ENCODE measurements at regions not wholly inside any gene's neighbourhood (a gene's known extent, or its start where the extent isn't known, plus 50 kb on each side); places are given as distances from the start of the nearest gene placed in this dataset.
"Not testable (repeated sequence)": the region's sequence is repeated elsewhere in the genome, so short reads cannot be mapped to it uniquely, and the experiment has no call there.

DNA sequence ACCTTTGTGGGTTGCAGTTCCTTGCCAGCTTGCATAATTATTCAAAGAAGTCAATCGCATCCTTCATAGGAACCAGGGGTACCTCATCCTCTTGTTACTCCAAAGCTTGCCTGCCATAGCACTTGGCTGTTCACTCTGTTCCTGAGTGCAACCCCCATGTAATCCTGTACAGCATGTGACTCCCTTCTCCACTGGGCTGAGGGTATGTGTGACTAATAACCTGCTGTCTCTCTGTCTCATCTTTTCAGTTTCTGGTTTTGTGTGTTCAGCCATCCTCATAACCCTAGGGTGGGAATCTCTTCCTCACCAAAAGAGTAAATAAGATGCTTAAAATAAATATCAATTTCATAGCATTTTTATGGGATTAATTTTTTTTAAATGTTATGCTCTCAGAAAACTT lies 351.9 kb downstream of the S1PR1 start:
- no peaks in the 10 kb centered on the region for H3K9me3 ChIP-seq (ENCODE audit: low read depth)
- H4K20me1 ChIP-seq (ENCODE audit: insufficient read depth, poor library complexity, severe bottlenecking), result no peaks in the 10 kb centered on the region
- DNase-seq (ENCODE audit: low spot score), result no peak
- no peak overlapping the region for H3K4me3 ChIP-seq
- TF ChIP-seq EZH2phosphoT487 (IDR thresholded peaks at IDR 0.05; ENCODE audit: low read depth, severe bottlenecking, unreplicated experiment) (no peak), EZH2 (IDR thresholded peaks at IDR 0.05; ENCODE audit: borderline replicate concordance) (no peak)
- TF ChIP-seq, protein P1, sequence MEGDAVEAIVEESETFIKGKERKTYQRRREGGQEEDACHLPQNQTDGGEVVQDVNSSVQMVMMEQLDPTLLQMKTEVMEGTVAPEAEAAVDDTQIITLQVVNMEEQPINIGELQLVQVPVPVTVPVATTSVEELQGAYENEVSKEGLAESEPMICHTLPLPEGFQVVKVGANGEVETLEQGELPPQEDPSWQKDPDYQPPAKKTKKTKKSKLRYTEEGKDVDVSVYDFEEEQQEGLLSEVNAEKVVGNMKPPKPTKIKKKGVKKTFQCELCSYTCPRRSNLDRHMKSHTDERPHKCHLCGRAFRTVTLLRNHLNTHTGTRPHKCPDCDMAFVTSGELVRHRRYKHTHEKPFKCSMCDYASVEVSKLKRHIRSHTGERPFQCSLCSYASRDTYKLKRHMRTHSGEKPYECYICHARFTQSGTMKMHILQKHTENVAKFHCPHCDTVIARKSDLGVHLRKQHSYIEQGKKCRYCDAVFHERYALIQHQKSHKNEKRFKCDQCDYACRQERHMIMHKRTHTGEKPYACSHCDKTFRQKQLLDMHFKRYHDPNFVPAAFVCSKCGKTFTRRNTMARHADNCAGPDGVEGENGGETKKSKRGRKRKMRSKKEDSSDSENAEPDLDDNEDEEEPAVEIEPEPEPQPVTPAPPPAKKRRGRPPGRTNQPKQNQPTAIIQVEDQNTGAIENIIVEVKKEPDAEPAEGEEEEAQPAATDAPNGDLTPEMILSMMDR (IDR thresholded peaks at IDR 0.05; ENCODE audit: poor library complexity), result no peak
- H3K36me3 ChIP-seq (replicated peaks; ENCODE audit: insufficient read depth, low read depth), result no peaks in the 10 kb centered on the region
- H2AFZ ChIP-seq, result no peak overlapping the region
- H3K4me1 ChIP-seq (ENCODE audit: insufficient read depth), result no peaks in the 10 kb centered on the region
- no peak overlapping the region for H3K27ac ChIP-seq
- no peaks in the 10 kb centered on the region for H3K79me2 ChIP-seq
- no peaks in the 10 kb centered on the region for H3K9me2 ChIP-seq (replicated peaks; ENCODE audit: insufficient read depth)
- H3K27me3 ChIP-seq, result no peaks in the 10 kb centered on the region
- no peak overlapping the region for H3K4me2 ChIP-seq
- 83% methylated on average over 1 of the region's 1 CpG for WGBS (ENCODE audit: low lambda C conversion rate, missing lambda C conversion rate)

DNA sequence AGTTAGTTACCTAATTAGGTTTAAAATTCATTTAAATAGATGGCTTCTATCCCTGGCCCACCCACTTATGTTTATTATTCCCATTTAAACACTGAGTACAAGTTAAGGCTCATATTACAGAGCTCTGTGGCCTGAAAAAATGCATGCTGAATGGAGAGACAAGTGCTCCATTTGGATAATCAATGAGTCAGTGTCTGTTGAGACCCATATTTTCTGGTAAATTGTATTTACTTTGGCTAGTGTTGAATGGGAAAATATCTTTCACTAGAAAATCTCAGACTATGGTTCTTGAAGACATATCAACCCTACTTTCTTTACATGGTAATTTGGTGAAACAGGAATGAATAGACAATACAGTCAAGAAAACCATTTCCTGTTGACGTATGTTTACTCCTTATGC lies 356.0 kb downstream of the S1PR1 start:
- H3K4me3 ChIP-seq, result no peak overlapping the region
- no peak overlapping the region for H3K4me2 ChIP-seq
- no peak overlapping the region for H2AFZ ChIP-seq
- no peaks in the 10 kb centered on the region for H3K27me3 ChIP-seq
- no peaks in the 10 kb centered on the region for H3K9me2 ChIP-seq (replicated peaks; ENCODE audit: insufficient read depth)
- H3K4me1 ChIP-seq (ENCODE audit: insufficient read depth), result no peaks in the 10 kb centered on the region
- 83% methylated on average over 1 of the region's 1 CpG for WGBS (ENCODE audit: low lambda C conversion rate, missing lambda C conversion rate)
- H3K27ac ChIP-seq, result no peak overlapping the region
- no peaks in the 10 kb centered on the region for H3K9me3 ChIP-seq (ENCODE audit: low read depth)
- no peak for DNase-seq (ENCODE audit: low spot score)
- H3K36me3 ChIP-seq (replicated peaks; ENCODE audit: insufficient read depth, low read depth), result no peaks in the 10 kb centered on the region
- no peaks in the 10 kb centered on the region for H3K79me2 ChIP-seq
- TF ChIP-seq EZH2phosphoT487 (IDR thresholded peaks at IDR 0.05; ENCODE audit: low read depth, severe bottlenecking, unreplicated experiment) (no peak), EZH2 (IDR thresholded peaks at IDR 0.05; ENCODE audit: borderline replicate concordance) (no peak)
- TF ChIP-seq, protein P1 (IDR thresholded peaks at IDR 0.05; ENCODE audit: poor library complexity), result no peak
- H4K20me1 ChIP-seq (ENCODE audit: insufficient read depth, poor library complexity, severe bottlenecking), result no peaks in the 10 kb centered on the region

DNA sequence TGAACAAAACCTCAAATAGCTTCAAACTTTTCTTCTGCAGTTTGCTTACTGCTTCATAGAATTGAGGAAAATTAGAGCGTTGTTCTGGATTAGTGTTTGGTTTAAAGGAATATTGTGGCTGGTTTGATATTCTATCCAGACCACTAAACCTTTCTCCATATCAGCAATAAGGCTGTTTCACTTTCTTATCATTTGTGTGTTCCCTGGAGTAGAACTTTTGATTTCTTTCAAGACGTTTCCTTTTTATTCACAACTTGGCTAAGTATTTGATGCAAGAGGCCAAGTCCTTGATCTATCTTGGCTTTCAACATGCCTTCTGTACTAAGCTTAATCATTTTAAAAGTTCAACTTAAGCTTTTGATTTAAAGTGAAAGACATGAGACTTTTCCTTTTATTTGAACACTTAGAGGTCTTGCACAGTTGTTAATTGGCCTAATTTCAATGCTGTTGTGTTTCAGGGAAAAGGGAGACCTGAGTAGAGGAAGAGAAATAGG lies 359.1 kb downstream of the S1PR1 start:
- Histone ChIP-seq H3K79me2 (no peaks in the 10 kb centered on the region), H3K9me2 (replicated peaks; ENCODE audit: insufficient read depth) (no peaks in the 10 kb centered on the region), H3K4me2 (no peak overlapping the region), H2AFZ (no peak overlapping the region), H3K9me3 (ENCODE audit: low read depth) (no peaks in the 10 kb centered on the region), H3K4me1 (ENCODE audit: insufficient read depth) (no peaks in the 10 kb centered on the region), H4K20me1 (ENCODE audit: insufficient read depth, poor library complexity, severe bottlenecking) (no peaks in the 10 kb centered on the region), H3K36me3 (replicated peaks; ENCODE audit: insufficient read depth, low read depth) (no peaks in the 10 kb centered on the region), H3K27ac (no peak overlapping the region), H3K27me3 (no peaks in the 10 kb centered on the region), H3K4me3 (no peak overlapping the region)
- no peak for TF ChIP-seq EZH2phosphoT487 (IDR thresholded peaks at IDR 0.05; ENCODE audit: low read depth, severe bottlenecking, unreplicated experiment)
- TF ChIP-seq, protein P1 (IDR thresholded peaks at IDR 0.05; ENCODE audit: poor library complexity), result no peak
- no peak for TF ChIP-seq EZH2 (IDR thresholded peaks at IDR 0.05; ENCODE audit: borderline replicate concordance)
- 84% methylated on average over 2 of the region's 2 CpGs for WGBS (ENCODE audit: low lambda C conversion rate, missing lambda C conversion rate)
- DNase-seq (ENCODE audit: low spot score), result no peak

DNA sequence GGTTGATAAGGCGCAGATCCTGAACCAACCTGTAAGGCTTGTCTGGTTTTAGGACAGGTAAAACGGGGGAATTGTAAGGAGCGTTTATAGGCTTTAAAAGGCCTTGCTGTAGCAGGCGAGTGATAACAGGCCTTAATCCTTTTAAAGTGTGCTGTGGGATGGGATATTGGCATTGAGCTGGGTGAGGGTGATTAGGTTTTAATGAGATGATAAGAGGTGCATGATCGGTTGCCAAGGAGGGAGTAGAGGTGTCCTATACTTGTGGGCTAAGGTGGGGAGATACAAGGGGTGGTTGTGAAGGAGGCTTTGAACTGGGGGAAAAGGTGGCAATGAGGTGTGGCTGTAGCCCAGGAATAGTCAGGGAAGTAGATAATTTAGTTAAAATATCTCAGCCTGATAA lies 363.8 kb downstream of the S1PR1 start:
- not testable (repeated sequence) for H4K20me1 ChIP-seq (ENCODE audit: insufficient read depth, poor library complexity, severe bottlenecking); H3K79me2 ChIP-seq; DNase-seq (ENCODE audit: low spot score); H3K4me3 ChIP-seq; H3K4me2 ChIP-seq; H2AFZ ChIP-seq; H3K9me3 ChIP-seq (ENCODE audit: low read depth); H3K27me3 ChIP-seq; H3K9me2 ChIP-seq (replicated peaks; ENCODE audit: insufficient read depth); H3K4me1 ChIP-seq (ENCODE audit: insufficient read depth); H3K36me3 ChIP-seq (replicated peaks; ENCODE audit: insufficient read depth, low read depth); H3K27ac ChIP-seq
- 53% methylated on average over 5 of the region's 5 CpGs for WGBS (ENCODE audit: low lambda C conversion rate, missing lambda C conversion rate)
